NCI-H2227 (cell line): ENCODE measurements at regions not wholly inside any gene's neighbourhood (a gene's known extent, or its start where the extent isn't known, plus 50 kb on each side); places are given as distances from the start of the nearest gene placed in this dataset.
"Not testable (repeated sequence)": the region's sequence is repeated elsewhere in the genome, so short reads cannot be mapped to it uniquely, and the experiment has no call there.

Experiments used
- DNase-seq: peaks from one replicate; lab custom pipeline; 2025; ENCODE audit not compliant: unreplicated experiment; lab: John Stamatoyannopoulos, UW

GRCh38 chr1:233788687-233789086 lies 115.8 kb upstream of the SLC35F3 start:
- no peak for DNase-seq

GRCh38 chr1:233790121-233790520 lies 114.4 kb upstream of the SLC35F3 start:
- no peak for DNase-seq

DNA sequence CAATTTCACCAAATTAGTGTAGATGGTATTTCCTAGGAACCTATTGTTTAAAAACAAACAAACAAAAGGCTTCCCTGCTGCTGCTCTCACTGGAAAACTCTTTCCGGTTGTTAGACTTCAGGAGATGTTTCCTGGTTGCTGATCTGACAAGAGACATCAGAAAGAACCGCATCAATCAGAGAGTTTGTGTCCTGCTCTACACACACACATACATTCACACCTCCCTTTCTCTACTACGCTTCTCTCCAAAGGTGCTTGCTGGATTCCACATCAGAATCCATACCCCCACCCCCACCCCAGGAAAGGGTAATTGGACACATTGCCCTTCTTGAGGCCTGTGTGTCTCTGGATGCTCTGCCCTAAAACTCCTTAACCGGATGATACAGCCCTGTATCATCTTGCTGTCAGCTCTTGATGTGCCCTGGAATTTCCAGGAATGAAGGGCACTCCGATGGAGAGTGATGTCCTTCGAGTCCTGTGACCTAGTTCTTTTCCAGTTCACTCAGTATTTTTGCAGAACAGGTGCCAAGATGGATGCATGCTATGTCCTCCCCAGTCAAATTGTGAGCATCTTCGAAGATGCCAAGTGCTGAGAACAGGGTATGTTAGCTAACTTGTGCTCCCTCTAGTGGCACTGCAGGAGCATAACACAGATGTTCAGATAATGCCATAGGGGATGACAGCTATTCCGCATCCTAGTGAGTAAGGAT lies 113.7 kb upstream of the SLC35F3 start:
- DNase-seq = peak; percentile 85

DNA sequence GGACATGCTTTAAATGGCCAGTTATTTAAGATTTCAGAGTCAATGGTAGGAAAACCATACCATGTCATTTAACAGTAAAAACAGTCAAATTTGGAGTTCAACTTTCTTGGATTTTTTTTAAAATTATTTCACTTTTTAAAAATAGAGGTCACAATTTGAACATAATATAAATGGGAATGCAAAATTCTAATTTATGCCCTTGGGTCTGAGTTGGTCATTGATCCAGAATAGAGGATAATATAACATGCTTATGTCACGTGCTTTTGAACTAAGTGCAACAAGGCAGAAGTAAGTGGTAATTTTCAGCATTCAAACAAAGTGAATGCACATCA lies 113.1 kb upstream of the SLC35F3 start:
- no peak for DNase-seq

DNA sequence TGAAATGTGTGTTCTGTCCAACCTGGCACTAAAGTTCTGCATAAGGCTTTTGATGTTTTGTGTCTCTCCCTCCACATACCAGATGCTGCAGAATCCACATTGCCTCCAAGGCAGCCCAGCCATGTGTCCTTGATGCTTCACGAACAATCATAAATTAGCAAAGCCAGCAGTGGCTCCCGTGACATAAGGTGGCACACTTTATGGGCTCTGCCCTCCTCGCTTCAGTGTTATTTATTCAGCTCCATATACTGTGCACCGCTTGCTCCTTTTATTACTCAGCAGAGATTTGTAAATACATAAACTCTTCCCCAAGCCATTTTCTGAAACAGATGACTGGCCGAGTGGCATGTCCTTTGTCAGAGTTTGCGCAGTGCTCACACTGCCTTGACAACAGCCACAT lies 112.8 kb upstream of the SLC35F3 start:
- no peak for DNase-seq

DNA sequence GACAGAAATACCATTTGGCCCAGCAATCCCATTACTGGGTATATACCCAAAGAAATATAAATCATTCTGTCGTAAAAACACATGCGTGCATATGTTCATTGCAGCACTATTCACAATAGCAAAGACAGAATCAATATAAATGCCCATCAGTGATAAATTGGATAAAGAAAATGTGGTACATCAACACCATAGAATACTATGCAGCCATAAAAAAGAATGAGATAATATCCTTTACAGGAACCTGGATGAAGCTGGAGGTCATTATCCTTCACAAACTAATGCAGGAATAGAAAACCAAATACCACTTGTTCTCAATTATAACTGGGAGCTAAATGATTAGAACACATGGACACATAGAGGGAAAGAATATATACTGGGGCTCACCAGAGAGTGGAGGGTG lies 109.6 kb upstream of the SLC35F3 start:
- no peak for DNase-seq

DNA sequence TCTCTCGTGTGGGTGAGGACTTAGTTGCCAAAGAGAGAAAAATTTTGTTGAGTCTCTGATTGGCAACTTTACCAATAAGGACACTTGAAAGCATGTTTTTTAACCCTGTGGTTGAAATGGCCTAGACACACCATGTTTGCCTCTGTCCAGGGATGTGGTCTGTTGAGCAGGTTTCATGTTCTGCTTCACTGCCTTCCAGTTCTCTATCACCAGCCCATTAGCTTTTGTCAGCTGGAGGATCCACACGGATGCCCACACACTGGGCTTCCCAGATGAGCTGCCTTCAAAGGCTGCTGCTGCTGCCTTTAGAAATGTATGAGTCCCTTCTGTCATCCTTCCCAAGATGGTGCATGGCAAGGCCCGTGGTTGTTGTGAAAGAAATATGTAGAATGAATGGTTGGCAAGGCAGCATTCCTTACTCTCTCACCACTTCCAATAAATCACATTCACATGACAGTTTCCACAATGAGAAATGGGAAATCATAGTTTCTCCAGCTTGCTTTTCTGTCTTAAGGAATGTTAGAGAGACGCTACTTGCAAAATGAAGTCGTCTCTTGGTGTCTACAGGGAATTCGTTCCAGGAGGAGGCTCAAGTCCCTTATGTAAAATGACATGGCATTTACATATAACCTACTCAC lies 108.2 kb upstream of the SLC35F3 start:
- no peak for DNase-seq

DNA sequence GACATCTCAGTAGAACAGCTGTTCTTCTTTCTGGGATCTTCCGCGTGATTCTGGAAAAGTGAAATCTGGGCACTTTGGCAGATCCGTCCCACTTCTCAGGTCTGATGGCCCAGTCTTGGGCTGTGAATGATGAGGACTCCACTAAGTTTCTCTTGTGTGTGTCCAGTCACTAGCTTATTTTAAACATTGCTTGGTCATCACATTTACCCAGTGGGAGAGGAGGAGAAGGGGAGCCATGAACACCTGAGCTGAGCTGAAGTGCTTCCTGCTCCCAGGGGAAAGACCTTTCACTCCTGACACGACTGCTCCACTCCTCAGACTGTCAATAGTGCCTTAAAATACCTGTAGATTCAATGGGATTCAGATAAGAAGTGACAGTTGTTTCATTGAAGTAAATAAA lies 101.9 kb upstream of the SLC35F3 start:
- no peak for DNase-seq

DNA sequence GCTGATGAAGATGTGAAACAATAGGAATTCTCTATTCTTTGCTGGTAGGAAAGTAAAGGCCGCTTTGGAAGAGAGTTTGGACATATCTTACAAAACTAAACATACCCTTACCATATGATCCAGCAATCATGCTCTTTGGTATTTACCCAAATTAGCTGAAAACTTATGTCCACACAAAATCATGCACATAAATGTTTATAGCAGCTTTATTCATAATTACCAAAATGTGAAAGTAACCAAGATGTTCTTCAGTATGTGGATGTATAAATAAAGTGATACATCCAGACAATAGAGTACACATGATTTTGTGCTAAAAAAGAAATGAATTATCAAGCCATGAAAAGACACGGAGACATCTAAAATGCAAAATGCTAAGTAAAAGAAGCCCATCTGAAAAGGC lies 98.7 kb upstream of the SLC35F3 start:
- no peak for DNase-seq

GRCh38 chr1:233815357-233815756 lies 89.1 kb upstream of the SLC35F3 start:
- DNase-seq = no peak

- no peak for DNase-seq
These were observed 88.6 kb upstream of the SLC35F3 start for GRCh38 chr1:233815865-233816264.

- DNase-seq = no peak
These were observed 88.1 kb upstream of the SLC35F3 start for GRCh38 chr1:233816348-233816747.

DNA sequence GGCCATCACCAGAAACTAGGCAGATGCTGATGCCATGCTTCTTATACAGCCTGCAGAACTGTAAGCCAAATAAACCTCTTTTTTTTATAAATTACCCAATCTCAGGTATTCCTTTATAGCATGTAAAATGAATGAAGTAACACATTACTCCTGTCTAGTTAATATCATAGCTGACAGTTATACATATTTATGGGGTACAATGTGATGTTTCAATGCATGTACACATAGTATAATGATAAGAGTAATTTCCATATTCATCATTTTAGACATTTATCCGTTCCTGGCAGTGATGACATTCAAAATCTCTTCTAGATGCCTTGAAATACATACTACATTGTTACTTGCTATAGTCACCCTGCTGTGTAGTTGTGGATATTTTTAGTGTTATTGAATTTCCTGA lies 85.4 kb upstream of the SLC35F3 start:
- no peak for DNase-seq

DNA sequence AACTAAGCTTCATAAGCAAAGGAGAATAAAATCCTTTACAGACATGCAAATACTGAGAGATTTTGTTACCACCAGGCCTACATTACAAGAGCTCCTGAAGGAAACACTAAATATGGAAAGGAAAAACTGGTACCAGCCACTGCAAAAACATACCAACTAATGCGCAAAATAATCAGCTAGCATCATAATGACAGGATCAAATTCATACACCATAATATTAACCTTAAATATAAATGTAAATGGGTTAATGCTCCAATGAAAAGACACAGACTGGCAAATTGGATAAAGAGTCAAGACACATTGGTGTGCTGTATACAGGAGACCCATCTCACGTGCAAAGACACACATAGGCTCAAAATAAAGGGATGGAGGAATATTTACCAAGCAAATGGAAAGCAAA lies 80.3 kb upstream of the SLC35F3 start:
- DNase-seq = not testable (repeated sequence)

DNA sequence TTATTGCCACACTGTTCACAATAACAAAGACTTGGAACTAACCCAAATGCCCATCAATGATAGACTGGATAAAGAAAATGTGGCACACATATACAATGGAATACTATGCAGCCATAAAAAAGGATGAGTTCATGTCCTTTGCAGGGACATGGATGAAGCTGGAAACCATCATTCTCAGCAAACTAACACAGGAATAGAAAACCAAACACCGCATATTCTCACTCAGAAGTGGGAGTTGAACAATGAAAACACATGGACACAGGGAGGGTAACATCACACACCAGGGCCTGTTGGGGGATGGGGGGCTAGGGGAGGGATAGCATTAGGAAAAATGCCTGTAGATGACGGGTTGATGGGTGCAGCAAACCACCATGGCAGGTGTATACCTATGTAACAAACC lies 76.5 kb upstream of the SLC35F3 start:
- not testable (repeated sequence) for DNase-seq

DNA sequence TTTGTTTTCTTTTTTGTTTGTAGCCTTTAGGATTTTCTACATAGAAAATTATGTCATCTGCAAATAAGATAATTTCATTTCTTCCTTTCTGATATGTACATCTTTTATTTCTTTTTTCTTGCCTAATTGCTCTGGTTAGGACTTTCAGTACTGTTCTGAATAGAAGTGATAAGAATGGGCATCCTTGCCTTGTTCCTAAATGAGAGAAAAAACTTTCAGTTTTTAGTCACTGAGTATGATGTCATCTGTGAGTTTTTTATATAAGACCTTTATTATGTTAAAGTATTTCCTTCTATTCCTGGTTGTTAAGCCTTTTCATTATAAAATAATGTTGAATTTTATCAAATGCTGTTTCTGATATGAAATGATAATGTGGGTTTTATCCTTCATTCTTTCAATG lies 76.0 kb upstream of the SLC35F3 start:
- no peak for DNase-seq

- DNase-seq = no peak
These were observed 69.9 kb upstream of the SLC35F3 start for GRCh38 chr1:233834609-233835008.

DNA sequence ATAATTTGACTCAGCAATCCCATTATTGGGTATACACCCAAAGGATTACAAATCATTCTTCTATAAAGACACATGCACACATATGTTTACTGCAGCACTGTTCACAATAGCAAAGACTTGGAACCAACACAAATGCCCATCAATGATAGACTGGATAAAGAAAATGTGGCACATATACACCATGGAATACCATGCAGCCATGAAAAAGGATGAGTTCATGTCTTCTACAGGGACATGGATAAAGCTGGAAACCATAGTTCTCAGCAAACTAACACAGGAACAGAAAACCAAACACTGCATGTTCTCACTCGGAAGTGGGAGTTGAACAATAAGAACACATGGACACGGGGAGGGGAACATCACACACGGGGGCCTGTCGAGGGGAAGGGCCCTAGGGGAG lies 66.3 kb upstream of the SLC35F3 start:
- DNase-seq = not testable (repeated sequence)

DNA sequence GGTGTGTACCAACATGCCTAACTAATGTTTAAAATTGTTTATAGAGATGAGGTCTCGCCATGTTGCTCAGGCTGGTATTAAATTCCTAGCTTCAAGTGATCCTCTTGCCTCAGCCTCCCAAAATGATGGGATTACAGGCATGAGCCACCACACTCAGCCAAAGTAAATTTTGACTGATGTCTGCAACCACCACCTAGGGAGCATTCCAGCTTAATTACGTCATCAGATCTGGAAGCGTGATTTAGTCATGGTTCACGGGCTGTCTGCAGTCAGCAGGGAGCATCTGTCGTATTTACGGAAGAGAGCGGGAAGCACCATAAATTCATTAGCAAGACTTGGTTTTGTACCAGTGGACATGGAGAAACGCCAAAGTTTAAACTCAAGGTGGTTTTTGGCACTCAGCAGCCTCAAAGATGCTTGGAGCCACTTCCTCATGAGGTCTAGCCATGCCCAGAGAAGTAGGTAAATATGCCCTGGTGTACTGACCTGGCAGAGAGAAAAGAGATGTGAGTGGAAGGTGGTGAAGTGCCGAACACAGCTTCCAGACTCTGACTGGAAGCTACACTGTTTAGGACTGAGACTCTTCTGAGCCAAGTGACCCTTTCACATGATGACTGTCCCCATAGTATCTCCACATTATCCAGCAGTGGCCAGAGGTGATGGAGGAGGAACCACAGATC lies 60.8 kb upstream of the SLC35F3 start:
- DNase-seq = no peak

DNA sequence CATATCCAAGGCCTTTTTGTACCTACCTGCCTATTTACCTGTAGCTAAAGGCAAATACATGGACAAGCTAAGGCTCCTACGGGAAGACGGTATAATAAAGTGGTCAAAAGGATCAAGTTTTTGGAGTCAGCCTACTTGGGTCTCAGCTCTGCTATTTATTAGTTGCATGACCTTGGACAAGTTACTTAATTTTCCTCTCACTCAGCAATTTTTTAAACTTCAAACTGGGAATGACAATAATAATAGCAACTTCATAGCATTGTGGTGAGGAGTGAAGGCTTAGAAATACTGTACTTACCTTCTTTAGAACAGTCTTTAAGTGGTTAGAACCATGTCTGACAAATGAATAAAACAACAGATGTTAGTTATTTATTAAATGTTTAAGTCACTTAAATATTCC lies 60.2 kb upstream of the SLC35F3 start:
- no peak for DNase-seq

DNA sequence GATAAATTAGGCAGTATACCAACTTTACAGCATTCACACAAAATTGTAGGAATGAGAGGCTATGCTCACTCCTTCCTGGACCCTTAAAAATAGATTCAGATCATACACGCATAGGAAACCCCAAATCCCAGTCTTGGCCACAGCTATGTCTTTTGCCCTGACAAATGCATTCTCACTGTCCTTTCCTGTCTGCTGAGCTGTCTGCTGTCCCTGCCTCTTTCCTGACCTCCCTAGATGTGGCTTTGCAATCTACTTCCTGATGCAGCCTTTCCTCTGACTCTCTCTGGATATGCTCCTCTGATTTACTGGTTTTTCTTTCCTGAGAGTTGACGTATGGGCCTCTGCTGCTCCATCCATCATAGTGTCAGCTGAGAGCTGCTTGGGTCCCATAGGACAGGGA lies 59.8 kb upstream of the SLC35F3 start:
- DNase-seq = no peak
